ENCODE measurements at regions not wholly inside any gene's neighbourhood (a gene's known extent, or its start where the extent isn't known, plus 50 kb on each side); places are given as distances from the start of the nearest gene placed in this dataset.
"Not testable (repeated sequence)": the region's sequence is repeated elsewhere in the genome, so short reads cannot be mapped to it uniquely, and the experiment has no call there.

DNA sequence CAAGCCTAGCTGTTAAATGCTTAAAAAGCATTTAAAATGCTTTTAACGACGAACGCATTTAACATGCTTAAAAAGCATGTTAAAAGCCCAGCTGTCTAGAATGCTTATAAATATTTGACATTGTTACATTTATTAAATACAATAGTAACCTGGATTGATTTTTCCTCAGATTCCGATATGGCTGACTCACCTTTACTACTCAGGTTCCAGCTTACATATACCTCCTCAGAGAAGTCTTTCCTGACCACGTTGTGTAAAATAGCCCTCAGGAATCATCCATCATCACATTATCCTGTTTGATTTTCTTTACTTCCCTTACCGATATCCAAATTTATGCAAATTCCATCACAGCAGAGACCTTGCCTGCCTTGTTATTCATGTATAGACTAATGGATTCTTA lies 51.4 kb downstream of the SLC41A2 start:
- no peak for DNase-seq

DNA sequence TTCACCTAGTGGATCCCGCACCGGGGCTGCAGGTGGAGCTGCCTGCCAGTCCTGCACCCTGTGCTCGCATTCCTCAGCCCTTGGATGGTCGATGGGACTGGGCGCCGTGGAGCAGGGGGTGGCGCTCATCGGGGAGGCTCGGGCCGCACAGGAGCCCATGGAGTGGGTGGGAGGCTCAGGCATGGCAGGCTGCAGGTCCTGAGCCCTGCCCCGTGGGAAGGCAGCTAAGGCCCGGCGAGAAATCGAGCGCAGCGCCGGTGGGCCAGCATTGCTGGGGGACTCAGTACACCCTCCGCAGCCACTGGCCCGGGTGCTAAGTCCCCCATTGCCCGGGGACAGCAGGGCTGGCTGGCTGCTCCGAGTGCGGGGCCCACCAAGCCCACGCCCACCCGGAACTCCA lies 52.6 kb downstream of the SLC41A2 start:
- DNase-seq: not testable (repeated sequence)

DNA sequence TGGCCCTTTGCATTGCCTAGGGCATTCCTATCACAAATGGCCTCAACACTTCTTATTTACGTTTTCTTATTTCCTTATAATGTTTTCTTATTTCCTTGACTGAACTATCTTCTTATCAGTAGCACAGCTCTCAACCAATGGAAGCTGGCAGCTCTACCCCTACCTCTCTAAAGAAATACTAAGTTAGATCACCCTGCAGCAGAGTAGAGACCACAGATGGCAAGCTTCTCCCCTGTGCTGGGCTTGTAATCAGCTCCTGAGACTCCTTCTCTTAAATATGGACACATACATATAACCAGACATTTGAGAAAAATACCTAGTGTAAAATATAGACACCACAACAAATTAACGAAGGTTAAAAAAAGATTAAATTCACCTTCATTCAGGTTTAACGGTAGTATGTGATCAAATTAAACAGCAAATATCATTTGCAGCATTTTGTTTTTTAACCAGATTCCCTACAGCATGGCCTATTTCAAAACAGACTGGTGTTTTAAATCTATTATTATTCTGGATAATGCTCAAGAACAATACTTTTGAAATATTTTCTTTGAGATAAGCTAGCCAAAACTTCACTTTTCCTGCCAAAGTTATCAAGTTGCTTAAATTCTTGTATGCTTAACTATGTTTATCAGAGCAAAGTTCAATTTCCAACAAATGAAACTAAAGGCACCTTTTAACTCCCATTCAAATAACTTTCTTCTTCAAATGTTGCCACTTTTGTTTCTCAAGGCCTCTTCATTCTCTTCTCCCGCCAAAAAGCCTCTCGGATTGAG lies 54.3 kb downstream of the SLC41A2 start:
- DNase-seq: no peak

DNA sequence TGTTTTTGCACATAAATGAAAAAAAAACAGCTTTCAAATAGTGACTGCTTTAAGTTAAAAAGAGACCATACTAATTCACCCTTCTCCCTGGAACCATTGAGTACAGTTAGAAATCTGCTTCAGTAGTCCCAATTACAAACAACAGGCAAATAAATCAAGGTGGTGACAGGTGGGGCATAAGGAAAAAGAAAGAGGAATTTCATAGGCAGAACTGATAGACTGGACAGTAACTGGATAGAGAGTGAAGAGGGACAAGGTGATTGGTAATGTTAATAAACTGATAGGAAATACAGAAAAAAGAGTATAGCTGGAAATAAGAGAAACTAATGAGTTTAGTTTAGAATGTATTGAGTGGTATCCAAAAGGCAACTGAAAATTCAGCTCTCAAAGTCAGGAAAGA lies 56.0 kb downstream of the SLC41A2 start:
- no peak for DNase-seq

DNA sequence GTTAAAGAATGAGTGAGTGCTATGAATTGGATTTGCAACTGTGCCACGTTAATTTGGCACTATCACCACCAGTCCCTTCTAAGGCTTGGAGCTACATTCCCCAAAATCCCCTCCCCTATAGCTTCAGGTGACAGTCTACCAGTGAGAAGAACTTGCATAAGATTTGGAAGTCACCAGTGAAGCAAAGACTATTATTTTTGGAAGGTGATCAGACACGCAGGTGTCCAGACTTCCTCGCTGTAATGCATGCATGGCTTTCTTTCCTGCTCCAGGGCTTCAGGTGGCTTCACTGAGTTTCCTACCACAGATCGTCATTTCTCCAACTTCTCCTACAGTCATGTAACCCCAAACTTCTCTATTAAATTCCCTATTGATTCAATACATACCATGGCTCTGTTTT lies 61.4 kb downstream of the SLC41A2 start:
- DNase-seq: no peak

DNA sequence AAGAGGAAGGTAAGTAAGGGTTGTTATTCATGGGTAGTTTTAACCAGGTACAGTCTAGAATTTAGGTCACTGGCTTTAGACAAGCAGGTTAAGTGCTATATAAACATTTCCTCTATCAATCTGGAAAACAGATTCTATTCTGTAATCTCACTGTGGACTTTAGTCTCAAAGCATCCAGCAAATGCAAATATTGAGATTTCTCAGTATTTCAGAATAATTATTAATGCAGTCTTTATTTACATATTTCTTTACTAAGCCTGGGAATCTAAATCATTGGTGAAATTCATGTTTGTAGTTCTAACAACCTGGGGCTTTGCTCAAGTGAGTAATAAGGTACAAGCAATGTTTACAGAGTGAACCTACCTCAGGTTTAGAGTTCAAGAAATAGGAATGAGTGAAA lies 61.9 kb downstream of the SLC41A2 start:
- DNase-seq: no peak

DNA sequence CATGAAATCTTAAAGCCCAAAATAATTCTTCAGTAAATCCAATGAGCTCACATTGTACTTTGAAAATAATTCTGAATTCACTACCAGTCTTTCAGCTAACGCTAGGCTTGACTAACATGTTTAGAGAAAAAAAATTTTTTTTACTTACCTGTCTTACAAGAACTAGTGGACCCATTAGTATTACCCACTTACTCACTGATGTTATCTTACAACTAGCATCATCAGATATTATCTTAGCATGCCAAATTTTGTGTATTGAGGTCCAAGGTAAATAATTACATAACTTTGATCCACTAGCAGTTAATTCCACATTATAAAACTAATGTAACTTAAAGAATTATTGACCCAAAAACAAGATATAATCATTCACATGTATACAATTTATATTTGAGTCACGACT lies 62.7 kb downstream of the SLC41A2 start:
- no peak for DNase-seq

DNA sequence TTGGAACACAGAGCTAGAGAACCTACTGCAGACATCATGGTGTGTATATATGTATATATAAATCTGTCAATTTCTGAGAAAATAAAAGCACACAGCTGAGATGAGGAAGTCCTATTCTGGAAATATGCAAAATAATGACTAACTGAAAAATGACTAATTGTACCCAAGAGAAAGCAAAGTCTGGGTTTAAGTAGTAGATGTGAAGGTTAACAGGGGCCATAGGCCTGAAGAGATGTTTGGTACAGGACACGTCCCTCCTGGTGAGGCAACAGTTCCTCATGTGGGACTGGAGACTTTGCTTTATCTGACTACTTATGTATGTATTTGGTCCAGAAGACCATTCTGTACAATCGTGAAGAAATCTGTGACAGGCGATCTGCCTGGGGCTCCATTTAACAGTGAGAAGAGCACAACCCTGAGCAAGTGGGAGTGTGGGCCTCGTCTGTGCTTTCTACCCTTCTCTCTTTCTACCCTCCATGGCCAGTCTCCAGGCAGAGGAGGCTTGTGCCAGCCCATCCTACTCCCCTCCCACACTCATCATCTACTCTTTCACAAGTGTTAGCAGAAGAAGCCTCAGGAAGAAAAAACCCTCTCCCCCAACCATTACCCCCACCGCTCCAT lies 67.5 kb downstream of the SLC41A2 start:
- no peak for DNase-seq

DNA sequence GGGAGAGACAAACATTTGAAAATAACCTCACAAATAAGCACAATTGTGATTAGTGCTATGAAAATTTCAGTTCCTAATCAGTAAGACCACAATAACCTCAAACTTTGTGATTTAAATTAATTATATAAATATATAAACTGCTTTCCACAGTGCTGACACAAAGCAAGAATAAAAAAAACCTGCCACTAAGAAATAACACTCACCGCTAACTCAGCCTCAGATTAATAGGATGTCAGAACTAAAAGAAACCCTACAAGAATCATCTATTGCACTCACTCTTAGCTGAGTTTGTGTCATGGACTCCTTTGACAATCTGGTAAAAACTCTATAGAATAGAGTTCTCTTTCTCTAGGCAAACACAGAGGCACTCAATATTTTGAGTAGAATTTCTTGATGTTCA lies 68.4 kb downstream of the SLC41A2 start:
- DNase-seq: no peak

DNA sequence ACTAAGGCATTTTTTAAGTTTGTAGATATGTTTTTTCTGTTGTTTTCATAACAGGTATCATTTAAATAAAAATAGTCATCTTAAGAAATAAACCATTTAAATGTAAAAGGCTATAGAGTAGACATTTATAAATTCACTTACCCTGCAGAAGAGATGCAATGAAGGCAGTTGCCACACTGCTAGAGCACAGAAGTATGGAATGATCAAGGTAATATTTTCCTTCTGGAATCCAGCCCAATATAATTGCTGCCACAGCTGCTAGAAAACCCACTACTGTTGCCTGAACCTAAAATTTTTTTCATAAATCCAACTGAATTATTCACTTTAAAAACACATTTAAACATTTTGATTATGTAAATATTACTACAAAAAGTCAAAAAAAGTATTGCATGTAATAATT lies 69.2 kb downstream of the SLC41A2 start:
- no peak for DNase-seq

DNA sequence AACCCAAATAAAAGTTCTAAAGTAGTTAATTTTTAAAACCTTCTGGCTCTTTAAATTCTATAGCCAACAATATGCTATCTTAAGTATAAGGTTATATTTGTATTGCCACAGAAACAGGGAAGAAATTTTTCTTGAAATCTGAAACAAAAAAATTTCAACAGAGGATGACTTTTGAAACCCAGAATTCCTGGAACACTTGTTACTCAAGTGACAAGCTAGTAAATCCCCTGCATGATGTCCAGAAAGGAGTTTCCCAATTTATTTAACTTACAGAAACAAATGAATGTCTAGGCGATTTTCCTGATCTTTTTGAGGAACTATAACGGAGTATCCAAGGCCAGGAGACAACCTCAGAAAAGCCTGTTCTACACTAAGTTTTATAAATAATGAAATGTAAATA lies 69.6 kb downstream of the SLC41A2 start:
- DNase-seq: no peak

DNA sequence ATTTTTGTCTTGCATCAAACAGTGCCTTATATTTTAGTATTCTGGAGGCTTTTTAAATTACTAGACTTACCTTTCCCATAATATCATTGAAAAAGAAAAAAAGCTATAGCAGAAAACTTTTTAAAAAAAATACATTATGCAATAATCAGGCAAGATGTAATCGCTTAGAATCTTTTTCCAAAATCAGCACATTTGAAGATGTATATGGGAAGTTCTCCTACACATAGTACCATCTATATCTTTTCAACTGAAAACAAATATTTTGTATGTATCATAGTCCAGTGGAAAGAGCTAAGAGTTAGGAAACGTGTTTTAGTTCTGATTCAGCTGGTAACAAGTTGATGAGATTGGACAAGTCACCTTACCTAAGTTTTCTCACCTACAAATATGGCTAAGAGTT lies 70.6 kb downstream of the SLC41A2 start:
- no peak for DNase-seq

DNA sequence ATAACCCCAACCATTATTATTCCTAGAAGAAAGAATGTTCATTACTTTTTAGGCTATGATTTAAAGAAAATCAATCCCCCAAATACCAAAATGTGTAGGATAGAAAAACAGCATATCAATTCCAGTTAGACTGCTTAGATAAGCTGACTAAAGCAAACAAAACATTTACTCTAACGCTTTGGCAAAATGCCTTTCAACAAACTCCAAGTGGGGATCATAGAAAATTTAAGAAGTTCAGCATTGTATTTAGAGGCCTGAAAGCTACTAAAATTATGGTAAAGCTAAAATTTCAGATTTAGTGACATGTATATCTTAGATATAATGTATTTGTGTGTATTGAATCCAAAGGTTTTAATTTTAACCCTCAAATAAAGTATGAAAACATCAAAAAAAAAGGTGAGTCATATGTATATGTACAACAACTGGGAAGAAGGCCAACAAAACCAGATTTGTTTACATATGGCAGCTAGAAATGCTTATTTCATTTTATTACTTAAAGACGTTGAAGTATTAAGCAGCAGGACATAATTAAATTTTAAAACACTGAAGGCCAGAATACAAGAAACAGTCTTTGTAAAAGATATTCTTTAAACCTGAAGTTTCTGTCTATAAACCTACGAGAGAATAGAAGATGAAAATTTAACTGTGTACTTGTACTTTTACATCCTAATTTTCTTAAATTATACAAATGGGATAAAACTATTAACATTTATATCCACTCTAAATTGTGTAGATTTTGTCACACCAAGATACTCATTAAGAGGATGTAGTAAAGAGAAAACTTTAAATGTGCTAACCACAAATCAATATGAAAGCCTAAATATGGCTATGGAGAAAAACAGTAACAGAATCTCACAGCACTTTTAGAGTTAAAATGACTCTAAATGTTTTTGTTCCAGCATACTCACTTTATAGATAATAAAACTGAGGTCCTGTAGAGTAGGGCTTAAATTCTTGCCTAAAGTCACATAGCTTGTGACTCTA lies 71.4 kb downstream of the SLC41A2 start:
- no peak for DNase-seq

DNA sequence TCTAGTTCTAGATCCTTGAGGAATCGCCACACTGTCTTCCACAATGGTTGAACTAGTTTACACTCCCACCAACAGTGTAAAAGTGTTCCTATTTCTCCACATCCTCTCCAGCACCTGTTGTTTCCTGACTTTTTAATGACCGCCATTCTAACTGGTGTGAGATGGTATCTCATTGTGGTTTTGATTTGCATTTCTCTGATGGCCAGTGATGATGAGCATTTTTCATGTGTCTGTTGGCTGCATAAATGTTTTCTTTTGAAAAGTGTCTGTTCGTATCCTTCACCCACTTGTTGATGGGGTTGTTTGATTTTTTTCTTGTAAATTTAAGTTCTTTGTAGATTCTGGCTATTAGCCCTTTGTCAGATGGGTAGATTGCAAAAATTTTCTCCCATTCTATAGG lies 79.2 kb downstream of the SLC41A2 start:
- not testable (repeated sequence) for DNase-seq

DNA sequence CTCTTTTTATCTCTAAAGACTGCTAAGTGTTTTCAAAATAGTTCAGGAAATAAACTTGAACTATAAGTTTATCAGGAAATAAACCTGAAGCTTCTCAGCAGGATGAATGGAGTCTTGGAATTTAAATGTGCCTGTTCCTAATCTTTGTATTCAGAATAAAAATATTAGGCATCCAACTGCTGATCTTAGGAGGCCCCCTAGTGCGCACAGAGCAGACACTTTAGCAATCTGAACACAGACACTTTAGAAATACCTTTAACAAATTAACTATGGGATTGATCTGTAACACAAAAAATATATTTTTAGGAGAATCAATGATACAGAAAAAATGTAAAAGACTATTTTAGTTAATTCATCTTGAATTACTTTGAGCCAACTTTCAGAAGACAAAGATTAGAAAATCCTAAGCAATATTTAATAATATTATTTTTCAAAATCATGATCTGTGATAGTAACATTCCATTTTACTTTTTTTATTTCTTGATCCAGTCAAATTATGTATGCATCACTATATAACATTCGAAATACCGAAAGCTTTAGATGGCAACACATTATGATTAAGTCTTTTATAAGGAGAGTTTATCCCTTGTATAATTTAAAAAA lies 80.9 kb downstream of the SLC41A2 start:
- peak; percentile 48 for DNase-seq

DNA sequence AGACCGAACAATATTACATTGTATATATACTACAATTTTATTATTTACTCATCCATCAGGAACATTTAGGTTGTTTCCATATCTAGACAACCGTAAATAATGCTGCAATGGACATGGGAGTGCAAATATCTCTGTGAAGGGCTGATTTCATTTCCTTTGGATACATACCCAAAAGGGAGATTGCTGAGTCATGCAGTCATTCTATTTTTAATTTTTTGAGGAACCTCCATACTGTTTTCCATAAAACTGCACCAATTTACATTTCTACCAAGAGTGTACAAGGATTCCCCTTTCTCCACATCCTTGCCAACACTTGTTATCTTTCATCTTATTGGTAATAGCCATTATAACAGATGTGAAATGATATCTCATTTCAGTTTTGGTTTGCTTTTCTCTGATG lies 84.7 kb downstream of the SLC41A2 start:
- no peak for DNase-seq

DNA sequence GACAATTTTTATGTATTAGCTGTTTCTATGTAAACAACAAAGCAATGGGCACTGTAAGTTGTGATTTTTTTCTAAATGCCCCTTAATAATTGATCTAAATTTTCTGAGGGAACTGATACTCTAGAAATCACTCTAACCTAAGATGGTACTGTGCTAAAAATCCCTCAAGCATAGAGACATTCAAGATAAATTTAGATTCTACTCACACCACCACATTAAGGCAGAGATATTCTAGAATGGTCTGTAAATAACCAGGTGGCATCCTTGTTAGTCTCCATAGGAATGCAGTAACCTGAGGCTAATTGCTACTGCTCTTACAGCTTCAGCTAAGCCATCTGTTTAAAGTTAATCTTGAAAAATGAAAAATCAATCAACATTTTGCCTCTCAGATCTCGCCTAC lies 87.3 kb downstream of the SLC41A2 start:
- no peak for DNase-seq

DNA sequence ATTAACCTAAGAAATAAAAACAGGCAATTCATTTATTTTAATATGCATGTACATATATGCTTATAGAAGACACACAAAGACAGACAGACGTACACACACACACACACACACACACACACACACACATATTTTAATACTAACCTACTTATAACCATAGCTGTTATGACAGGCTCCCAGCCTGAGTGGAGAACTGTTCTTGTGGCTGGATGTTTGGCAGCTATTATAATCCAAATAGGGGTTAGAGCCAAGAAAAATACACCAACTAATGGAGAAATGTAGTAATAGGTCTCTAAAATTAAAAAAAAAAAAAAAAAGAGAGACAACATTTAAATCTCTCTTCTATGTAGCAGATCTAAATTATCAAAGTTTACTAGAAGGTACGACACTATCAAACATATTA lies 91.8 kb downstream of the SLC41A2 start:
- no peak for DNase-seq

DNA sequence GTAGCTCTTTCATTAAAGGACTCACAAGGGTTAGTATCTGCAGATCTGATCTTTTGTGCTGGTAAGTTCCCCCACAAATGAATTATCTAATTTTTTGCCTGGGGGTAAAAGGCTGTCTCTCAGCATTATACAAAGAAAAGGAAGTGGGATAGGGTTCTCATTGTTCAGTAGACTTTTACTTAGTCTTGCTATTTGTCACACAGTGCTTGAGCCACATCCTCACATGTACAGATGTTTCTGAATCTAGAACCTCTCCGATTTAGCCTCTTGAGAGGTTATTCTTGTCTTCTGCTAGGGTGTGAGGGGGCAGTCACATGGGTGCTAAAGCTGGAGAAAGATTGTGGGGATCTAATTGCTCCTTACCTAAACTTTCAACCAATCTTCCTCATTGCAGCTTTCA lies 93.0 kb downstream of the SLC41A2 start:
- DNase-seq: no peak

DNA sequence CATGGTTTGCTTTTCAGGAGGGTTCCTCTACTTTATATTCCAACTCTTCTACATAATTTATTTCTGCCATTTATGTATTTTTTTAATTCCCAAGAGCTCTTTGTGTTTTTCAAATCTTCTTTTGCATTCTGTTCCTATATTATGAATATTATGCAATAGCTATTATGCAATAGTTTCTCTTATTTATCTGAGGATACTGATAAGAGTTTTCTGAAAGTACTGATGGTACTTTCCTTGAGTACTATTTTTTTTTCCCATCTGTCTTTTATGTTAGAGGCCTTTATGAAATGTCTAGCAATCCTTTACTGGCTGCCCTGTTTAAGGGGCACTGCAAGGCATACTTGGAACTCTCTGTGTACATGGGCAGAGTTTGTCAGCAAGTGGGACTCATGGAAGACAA lies 93.4 kb downstream of the SLC41A2 start:
- DNase-seq: no peak

DNA sequence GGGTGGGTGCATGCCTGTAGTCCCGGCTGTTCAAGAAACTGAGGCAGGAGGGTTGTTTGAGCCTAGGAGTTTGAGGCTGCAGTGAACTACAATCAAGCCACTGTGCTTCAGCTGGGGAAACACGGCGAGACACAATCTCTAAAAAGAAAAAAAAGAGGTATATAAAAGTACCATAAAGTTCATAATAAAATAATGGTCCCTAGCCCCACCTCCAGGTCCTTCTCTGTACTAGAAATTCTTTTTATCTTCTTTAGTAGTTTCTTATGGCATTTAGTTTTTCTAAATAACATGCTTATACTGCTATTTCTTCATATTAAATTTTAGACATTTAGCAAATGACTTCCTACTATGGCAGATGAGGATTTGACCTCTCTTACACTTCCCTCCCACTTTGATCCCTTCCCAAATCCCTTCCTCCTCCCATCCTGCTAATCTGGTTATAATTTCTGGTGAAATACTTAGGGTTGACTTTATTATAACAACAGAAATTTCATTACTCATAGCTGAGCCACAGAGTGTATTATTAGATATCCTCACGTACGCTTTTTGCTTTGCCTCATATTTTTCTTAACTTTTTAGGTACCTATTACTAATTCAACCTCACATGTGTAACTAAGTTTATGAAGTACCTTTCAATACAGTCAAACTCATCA lies 94.7 kb downstream of the SLC41A2 start:
- DNase-seq: no peak

DNA sequence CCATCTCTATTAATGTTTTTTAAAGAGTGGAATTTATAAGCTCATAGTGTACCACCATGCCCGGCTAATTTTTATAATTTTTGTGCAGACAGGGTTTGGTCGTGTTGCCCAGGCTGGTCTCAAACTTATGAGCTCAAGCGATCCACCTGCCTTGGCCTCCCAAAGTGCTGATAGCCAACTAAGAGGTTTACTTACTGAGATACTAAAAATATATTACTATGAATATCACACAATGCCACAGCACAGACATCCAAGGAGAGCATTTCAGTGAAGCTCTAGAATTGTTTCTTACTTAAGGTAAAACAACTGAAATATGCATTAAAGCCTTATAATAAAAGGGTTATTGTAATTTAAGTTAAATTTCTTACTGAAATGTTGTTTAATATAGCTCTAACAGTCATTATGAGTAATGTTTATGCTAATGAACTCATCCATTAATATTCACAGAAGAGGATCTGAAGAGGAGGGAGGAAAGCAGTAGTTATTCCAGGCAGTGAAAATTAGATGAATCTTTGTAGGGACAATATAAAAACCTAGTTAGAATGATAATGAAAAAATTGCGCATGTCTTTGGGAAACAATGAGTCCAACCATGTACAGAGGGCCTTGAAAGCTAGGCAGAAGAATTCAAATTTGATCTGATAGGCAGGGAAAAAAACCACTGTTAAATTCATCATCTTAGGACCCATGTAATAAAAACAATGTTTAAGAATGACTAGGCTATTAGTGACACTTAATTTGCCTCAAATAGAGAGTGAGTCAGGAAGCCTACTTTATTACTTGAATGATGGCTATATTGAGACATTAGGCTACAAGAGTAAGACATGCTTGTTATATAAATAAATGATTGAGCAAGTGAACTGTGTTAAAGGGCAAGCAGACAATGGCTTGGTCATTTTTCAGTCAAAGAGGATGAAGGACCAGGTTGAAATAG lies 99.2 kb downstream of the SLC41A2 start:
- DNase-seq: no peak

All from NCI-H2227 treated with DMSO at 0.1 percent for 48 hours (cell line).